ENCODE measurements at regions not wholly inside any gene's neighbourhood (a gene's known extent, or its start where the extent isn't known, plus 50 kb on each side); places are given as distances from the start of the nearest gene placed in this dataset.

DNA sequence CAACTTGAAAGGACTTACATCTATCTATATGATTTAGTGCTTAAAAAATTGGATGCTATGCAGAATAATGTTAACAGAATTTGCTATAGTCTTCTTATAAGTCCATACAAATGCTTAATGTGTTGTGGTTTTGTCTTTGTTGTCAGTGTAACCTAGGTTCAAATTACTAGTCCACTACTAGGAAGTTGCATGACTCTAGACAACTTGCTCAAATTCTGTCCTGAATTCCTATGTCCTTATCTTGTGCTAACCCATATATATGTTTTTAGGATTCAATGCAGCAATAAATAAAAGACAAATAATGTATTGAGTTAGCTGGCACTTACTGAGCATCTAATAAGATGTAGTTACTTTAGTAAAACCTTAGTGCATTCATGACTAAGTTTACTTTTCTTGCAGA is 276.5 kb upstream of the KCNMB2 start:
- FAIRE-seq: no peak

DNA sequence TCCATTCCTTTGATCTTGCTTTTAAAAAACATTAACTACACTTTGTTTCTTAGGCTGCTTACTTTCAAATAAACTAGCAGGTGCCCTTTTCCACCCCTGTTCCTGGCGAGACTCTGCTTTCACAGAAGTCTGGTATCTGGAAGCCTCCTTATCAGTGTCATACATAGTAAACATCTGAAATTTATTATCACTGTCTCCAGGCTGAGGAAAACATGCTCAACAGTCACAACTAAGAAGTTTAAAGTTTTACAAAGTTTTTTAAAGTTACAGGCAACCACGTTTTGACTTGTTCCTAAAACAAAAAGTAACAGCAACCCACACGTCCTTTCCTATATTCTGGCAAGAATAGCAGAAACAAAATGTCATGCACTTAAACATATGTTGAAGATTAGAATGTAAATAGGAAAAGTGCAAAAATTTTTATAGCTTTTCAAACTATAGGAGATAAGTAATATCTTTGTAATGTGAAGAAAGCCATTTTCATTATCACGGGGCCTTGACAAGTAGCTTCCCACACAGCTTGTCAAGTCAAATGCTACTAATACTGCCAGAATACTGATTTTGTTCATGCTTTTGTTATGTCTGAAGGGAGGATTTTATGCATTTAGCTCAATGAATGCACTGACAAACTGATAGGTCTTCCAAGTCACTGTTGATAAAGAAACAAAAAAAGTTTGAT is 275.2 kb upstream of the KCNMB2 start:
- peak; percentile 98 for FAIRE-seq

DNA sequence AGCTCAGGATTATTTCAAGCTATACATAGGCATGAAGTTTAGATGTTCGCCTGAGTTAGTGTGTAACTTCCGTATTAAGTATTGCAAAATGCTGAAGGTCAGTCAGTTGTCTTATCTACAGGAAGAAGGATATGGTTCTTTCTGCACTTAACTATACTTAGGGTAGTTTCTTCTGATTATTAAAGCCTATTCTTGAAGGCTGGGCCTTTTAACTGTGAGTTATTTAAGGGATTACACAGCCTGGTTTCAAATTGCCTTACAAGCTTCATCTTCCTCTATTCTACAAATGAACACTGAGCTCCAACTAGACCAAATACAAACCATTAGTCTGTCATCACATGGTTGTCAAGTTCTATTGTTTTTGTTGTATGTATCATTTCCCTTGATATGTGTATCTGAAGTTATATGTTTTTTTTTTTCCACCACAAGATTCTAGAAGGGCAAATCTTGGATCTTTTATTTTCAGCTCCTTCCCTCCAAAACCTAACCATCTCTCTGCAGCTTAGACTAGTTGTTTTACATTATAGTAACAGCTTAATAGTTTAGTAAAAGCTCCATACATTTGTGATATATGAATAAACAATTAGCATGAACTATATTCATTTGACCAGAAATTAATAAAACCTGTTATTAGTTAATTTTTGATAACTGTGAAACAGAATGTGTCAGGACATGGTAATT is 272.9 kb upstream of the KCNMB2 start:
- FAIRE-seq: peak; percentile 98

DNA sequence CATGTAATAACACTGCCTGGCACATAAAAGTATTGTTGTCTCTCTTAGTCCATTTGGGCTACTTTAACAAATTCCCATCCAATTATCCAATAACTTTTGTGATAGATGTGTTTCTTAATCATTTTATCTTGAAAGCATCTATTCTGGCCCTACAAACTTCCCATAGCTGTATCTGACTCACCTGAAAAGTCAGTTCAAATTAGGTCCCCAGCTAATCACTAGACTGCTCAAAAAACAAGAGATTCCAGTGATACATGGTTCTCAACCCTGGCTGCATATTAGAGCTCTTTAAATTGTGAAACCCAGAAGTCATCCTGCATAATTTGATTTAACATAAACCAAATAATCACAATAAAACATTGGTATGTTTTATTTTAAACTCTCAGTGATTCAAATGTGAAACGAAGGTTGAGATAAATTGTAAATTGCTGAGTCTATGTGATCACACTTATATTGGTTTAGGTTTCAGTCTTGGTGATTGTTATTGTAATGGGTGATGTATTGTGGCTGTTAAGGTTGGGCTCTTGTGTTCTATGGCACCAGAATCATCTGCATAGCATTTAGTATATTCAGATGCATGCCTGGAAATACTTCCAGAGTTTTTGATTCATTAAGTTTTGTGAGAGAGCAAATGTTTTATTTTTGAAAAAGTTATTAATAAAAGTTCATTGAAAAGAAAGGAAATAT is 268.9 kb upstream of the KCNMB2 start:
- no peak for FAIRE-seq

DNA sequence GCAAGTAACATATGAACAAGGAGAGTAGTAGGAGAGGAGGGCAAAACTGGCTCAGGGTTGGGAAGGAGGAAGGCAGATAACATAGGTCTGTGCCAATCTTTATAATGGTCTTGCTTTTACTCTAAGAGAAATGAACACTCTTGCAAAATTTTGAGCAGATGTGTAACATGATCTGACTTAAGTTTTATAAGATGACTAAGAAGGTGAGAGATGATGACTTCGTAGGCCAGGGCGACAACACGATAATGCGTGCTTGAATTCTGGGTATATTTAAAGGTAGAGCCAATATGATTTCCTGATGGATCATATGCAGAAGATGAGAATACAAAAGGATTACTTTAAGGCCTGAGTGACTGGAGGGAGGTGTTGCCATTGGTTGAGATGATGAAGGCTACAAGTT is 265.4 kb upstream of the KCNMB2 start:
- no peak for FAIRE-seq

DNA sequence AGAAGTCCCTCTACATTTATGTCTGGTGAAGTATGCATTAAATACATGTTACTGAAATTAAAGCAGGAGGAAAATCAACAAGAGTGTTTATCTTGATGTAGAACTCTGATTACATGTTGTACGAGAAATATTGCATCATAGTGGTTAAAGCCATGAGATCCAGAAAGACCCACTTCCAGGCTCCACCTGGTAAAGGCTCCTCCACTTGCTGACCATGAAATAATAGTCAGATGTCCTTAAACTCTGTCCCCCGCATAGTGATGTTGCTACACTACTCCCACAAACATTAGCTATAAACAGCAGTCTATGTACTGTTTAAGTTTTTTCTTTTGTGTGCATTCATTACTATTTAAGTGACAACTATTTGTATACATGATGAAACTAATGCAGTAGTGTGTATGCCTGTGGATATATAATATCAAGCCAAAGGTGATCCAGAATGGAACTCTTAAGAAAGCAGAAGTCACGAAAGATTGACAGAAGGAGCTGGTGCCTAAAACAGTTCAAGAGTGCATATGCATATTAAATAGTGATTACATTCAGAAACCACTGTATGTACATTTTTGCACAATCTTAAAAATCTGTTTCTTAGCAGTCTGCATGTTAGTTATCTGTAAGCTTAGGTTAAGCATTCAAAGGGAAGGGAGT is 264.4 kb upstream of the KCNMB2 start:
- no peak for FAIRE-seq

DNA sequence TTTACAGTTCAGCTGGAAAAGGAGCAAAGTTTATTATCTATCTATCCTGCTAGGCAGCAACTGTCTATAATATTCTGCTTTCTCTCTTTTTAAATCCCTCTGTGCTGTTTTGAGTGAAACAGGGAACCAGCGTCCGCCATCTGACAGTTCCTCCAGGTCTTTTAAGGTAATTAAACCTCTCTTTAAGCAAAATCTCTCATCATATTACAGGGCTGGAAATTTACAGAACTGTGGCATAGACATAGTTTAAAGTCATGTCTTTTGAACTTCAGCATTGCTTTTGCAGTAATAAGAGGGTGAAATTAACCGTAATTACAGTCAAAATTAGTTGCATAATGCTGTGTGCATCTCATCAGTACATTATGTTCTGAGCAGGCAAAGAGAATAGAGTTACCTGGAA is 263.4 kb upstream of the KCNMB2 start:
- FAIRE-seq: no peak

DNA sequence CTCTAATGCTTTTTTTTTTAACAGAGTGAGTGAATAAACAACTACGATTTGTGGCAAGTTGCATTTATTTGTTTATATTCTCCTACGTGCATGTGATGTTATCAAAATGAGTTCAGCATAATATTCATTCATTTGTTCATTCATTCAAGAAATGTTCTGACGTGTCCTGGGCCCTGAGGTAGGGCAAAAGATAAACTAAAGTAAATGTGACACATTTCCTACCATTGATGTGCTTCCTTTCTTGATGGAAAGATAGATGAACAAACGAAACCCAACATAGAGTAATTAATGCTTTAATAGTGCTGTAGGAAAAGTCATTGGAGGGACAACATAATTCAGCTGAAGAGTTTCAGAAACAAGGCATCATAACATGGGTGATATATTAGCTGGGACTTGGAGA is 261.5 kb upstream of the KCNMB2 start:
- FAIRE-seq: no peak

DNA sequence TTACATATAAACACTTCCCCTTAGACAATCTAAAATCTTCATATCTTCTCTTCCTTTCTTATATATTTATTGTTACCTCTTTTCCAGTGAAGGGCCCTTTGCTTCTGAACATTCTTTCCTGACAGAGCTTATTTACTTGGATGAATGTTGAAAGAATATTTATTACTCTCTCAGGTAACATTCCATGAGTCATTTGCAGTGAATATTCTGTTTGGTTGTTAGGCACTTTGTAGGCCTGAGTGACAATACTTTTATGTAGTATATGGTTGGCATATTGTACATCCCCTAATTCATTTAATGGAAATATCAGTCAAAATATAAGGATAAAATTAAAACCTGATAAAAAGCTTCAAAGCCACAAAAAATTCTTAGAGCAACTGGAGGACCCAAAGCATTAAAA is 260.9 kb upstream of the KCNMB2 start:
- FAIRE-seq: no peak

DNA sequence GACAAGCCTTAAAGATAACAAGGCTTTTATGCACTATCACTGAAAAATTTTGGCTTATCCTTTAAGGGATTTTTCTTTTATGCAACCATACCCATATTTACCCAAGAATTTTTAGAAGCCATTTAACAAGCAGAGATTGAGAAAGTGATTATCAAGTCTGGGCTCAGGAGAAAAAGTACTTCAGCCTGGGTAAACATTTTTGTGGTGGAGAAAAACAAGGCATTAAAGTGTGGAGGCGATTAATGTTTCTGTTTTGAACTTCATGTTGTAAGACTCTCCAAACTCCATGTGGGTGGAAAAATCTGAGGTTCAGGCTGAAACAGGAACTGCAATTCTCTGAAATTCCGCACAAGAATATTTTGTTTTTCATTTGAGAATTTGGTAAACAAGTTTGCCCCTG is 260.4 kb upstream of the KCNMB2 start:
- no peak for FAIRE-seq

DNA sequence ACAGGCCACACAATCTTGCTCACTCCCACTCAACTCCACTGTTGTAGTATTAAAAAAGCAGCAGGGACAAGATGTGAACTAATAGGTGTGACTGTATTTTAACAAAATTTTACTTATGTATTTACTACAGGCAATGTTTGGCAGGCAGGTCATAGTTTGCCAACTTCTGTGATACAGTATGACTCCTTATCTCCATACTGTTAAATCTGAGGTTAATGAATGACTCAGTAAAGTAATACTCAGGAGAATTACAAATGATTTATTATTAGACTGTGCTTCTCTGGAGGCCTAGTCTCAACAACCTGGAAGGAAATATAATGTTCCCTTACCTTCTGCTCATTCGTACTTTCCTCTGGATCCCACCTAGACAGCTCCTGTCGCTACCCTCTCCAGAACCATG is 258.6 kb upstream of the KCNMB2 start:
- FAIRE-seq: no peak

DNA sequence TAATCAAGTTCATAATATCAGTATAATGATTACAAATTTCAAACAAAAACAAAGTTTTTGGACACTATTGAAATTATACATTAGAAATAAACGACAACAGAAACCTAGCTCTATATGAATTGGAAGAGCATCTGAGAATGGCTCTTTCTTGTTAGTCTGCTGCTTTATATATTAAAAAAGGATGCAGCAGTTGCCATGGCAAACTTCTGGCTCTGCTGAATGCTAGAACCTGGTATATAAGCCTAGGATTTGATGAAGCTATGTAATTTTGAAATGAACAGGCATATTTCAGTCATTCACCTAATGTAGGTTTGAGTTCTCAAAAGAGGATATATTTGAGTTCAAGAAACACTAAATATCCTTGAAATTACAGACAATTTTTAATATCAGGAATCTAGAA is 252.7 kb upstream of the KCNMB2 start:
- FAIRE-seq: no peak

DNA sequence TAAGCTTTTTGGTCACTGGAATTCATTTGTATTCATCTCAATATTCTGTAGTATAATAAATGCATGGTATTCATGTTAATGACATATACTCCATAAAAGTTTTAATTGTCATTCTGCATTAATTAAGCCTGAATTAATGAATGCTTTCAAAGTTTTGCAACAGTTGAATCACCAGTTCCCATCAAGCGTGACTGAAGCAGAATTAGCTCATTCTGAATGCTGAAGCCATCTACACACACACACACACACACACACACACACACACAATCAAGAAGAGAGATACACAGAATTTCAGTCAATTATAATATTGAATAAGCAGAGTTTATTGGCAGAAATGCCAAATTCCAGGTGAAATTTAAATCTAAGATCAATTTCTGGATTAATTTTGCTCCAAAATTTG is 252.1 kb upstream of the KCNMB2 start:
- no peak for FAIRE-seq

DNA sequence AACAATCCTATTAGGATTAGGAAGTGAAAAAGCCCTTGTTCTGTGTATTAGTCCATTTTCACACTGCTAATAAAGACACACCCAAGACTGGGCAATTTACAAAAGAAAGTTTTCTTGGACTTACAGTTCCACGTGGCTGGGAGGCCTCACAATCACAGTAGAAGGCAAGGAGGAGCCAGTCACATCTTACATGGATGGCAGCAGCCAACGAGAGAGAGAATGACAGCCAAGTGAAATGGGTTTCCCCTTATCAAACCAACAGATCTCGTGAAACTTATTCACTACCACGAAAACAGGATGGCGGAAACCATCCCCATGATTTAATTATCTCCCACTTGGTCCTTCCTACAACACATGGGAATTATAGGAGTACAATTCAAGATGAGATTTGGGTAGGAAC is 248.2 kb upstream of the KCNMB2 start:
- FAIRE-seq: no peak

DNA sequence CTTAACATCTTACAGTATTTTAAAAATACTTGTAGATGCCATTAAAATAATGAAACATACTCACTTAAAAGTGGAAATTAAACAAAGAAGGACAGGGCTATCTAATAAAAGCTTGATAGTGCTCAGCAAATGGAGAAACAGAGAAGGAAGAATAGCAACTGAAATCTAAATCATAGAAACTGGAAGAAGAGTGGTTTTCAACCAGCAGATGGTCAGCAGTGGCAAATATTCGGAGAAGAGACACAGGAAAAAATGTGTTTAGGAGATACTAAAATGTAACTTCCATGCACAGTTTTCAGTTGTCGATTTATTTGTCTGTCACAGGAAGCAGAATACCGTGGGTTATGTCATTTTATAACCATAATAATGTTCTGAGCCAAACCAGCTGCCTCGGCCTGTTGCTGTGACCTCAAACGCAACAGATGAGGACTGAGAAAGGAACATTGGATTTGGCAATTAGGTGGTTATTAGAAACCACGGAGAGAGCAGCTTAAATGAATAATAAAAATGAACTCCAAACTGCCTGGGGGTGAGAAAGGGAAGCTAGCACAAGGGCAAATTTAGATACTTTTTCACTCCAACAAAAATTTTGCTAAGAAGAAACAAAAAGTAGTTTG is 246.6 kb upstream of the KCNMB2 start:
- no peak for FAIRE-seq

DNA sequence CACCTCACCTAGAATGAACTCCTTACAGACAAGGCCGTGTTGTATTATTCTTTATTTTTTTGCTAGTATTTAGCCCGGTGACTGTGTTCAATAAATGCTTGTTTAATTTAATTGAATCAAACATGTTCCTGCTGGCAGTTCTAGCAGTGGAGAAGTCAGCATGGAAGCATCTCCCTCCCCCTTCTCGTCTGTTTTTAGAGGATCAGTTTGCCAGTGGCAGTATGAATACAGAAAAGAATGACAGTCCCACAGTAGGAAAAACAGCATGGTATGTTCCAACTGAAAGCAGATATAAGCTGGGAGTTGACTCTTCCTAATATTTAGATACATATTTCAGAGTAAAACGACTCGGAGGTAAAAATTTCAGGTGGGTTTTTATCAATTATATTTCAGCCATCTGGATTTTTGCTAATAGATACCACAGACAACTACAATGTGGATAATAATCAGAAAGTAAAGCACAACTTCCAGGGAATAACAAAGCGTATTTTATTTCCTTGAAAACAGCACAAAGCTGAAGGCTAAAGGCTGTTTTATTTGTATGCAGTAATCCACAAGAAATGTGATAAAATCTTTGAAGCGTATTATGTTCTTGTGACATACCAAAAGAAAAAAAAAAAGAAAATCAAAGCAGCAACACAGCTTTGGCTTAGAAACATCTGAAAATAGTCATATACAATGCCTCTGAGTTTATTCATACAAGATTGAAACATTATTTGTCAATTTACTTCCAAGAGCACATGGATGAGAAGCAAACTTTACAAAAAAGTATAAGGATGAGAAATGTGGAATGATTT is 244.5 kb upstream of the KCNMB2 start:
- FAIRE-seq: no peak

DNA sequence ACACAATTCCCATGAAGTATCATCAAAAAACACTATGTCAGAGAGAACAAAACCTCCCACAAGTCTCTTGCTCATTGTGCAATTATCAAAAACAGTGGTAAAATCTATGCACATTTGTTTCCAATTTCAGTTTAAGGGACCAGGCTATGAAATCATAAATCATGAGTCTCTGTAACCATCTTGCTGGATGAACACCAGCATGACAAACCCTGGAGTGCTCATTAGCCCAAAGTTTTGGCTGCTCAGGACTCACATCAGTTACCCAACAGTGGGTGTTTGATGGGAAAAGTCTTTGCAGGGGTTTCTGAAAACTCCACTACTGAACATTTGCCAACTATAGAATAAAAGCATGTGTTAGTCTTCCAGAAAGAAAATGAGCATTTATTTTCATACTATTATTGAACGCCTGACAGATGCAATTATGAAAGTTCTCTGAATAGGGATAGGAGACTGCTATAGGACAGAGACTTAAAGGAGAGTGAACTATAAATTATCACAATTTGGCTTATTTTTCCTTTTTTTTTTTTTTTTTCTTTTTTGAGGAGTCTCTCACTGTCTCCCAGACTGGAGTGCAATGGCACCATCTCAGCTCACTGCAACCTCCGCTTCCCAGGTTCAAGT is 240.8 kb upstream of the KCNMB2 start:
- FAIRE-seq: no peak

DNA sequence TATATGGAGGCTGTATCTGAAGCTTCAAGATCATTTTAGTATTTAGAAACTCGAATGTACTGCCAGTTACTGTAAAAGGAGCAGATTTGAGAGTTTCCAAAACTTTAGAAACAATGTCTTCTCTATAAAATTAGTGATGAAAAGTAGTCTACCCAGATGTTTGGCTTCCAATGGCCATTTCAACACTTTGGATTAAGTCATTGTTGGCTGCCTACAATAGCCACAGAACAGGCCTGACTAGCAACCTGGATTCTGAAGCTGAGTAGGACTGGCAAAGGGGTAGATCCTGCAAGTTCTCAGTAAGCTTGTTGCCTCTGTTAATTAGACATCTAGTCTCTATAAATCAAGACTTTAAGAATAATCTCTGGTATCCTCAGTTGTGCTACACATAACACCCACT is 239.0 kb upstream of the KCNMB2 start:
- no peak for FAIRE-seq

DNA sequence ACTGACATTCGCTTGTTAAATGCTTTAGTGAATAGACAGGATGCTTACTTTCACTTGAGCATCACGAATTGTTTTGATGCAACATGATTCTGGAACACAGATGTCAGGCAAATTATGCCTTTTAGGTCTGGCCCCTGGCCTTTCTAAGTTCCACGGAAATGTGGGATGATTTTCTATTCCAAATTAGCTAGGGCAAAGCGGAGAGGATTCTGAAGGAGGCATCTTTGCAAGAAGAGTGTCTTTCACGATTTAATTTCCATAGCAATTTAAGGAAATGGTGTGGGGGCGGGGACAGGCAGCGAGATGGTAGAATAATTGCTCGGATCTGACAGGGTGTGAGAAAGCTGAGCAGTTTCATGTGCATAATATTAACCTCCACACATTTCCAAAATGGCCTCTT is 238.5 kb upstream of the KCNMB2 start:
- FAIRE-seq: no peak

DNA sequence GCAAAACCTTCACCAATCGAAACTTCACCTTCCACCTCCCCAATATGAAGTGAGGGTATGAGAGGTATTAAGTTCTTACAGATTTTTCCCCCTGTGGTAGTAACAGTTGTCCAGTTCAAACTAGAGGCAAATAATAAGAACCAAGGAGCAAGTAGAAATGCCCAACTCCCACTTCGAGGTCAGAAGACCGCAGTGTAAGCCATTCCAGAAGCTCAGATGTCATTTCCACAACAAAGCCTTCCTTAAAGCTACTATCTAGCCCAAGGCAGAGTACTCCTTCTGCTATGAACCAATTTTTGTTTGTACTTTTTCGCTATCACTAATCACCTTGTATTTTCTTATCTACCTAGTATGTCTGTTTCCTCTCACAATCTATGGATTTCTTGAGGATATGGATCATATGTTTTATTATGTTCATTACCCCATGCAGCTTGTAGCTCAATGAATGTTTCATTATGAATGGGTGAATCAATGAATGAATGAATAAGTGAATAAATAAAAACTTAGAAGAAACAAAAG is 235.7 kb upstream of the KCNMB2 start:
- FAIRE-seq: peak; percentile 56

DNA sequence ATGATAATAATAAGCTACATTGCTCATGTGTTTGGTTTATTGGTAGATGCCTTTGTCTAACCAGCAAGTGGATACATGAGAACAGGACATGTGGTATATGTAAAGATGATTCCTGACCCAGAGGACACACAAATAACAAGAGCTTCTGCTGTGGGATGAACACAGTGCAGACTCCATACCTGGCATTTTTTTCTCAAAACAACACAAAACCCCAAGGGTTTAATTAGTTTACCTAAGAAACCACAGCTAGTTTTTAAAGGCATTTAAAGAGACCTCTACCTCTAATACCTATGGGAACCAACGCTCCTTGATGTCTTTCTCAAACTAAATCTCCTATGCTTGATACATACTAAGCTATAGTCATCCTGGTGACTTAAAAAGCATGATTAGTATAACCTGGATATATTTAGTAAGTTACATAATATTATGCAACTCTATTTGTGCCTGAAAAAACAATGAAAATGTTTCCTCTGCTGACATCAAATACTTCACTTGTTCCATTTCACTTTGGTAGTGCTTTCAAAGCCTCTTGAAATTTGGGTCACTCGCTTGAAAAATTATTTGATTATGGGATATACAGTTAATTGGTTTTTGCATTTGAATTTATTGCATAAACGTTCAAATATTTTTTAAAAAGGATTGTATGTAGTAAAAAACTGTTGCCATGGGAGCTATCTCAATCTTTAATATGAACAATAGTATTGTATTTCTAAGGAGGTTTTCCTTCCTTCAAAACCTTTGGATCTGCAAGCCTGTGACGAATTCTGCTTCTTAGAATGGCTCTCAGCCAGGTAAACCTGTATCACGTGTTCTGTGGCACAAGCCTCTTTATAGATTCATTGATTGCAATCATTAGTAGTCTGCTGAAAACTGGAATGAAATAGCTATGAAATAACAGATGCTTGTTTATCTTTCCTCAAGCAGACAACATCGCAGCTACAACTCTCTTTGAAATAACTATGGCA is 233.0 kb upstream of the KCNMB2 start:
- FAIRE-seq: no peak
